ENCODE measurements at regions not wholly inside any gene's neighbourhood (a gene's known extent, or its start where the extent isn't known, plus 50 kb on each side); places are given as distances from the start of the nearest gene placed in this dataset.

GRCh38 chr6:26173836-26174145, 86.6 kb downstream of the HFE start:
- TF ChIP-seq, protein P1, sequence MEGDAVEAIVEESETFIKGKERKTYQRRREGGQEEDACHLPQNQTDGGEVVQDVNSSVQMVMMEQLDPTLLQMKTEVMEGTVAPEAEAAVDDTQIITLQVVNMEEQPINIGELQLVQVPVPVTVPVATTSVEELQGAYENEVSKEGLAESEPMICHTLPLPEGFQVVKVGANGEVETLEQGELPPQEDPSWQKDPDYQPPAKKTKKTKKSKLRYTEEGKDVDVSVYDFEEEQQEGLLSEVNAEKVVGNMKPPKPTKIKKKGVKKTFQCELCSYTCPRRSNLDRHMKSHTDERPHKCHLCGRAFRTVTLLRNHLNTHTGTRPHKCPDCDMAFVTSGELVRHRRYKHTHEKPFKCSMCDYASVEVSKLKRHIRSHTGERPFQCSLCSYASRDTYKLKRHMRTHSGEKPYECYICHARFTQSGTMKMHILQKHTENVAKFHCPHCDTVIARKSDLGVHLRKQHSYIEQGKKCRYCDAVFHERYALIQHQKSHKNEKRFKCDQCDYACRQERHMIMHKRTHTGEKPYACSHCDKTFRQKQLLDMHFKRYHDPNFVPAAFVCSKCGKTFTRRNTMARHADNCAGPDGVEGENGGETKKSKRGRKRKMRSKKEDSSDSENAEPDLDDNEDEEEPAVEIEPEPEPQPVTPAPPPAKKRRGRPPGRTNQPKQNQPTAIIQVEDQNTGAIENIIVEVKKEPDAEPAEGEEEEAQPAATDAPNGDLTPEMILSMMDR (IDR thresholded peaks at IDR 0.05; ENCODE audit: insufficient read depth, low read length): no peak
- no peak overlapping the region for H3K4me3 ChIP-seq (ENCODE audit: low read depth, low read length)
- no peak for DNase-seq (ENCODE audit: low read depth)

- DNase-seq (ENCODE audit: low read depth): no peak
- TF ChIP-seq, protein P1 (IDR thresholded peaks at IDR 0.05; ENCODE audit: insufficient read depth, low read length): no peak
- no peak overlapping the region for H3K4me3 ChIP-seq (ENCODE audit: low read depth, low read length)
Observed at GRCh38 chr6:26175033-26175427, 87.8 kb downstream of the HFE start.

DNA sequence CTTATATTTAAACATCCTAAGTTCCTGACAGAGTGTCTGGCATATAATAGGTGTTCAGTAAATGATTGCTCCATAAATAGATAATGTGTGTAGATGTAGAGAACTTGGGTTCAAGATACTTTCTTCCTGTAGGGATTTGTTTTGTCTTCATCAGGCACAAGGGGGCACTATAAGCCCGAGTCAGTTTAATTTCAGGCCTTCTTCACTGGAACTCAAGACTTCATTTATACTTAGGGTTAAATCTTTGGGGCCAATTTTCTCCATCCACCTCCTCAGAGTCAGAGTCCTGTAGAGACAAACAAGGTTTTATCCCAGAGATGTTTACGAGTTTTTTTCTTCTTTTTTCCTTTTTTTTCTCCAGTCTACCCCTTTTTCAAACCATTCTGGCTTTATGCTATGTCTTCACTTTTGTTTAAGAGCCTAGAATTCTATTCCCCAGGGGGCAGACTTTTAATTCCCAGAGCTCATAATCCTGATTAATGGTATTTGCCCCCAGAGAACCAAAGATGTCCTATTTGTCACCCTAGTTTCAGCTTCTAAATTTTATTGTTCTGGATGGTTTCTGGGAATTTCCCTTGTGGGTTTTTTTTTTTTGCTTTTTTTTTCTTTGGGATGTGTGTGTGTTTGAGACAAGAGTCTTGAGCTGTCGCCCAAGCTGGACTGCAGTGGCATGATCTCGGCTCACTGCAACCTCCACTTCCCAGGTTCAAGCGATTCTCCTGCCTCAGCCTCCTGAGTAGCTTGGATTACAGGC, 88.4 kb downstream of the HFE start:
- no peak overlapping the region for H3K4me3 ChIP-seq (ENCODE audit: low read depth, low read length)
- TF ChIP-seq, protein P1 (IDR thresholded peaks at IDR 0.05; ENCODE audit: insufficient read depth, low read length): peak; percentile 71
- DNase-seq (ENCODE audit: low read depth): peak; percentile 86

DNA sequence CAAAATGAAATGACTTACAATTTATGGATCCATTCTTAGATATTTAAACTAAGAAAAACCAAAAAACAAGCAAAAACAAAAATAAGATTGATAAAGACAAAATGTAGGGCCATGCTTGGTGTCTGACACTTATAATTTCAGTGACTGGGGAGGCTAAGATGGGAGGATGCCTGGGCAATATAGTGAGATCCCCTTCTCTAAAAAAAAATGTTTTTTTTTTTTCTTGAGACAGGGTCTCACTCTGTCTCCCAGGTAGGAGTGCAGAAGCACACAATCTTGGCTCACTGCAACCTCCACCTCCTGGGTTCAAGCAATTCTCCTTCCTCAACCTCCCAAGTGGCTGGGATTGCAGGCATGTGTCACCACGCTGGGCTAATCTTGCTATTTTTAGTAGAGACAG, 92.4 kb downstream of the HFE start:
- TF ChIP-seq, protein P1 (IDR thresholded peaks at IDR 0.05; ENCODE audit: insufficient read depth, low read length): no peak
- DNase-seq (ENCODE audit: low read depth): no peak

DNA sequence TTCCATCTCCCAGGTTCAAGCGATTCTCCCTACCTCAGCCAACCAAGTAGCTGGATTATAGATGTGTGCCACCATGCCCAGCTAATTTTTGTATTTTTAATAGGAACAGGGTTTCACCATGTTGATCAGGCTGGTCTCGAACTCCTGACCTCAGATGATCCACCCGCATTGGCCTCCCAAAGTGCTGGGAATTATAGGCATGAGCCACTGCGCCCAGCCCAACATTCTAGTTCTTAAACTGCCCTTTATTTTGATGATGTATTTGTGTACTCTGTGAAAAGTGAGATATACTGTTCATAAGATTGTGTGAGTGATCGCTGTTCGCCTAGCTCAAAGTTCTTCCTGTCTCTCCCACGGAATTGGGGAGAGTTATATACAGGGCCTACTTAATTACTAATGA, 93.1 kb downstream of the HFE start:
- DNase-seq (ENCODE audit: low read depth): no peak
- TF ChIP-seq, protein P1 (IDR thresholded peaks at IDR 0.05; ENCODE audit: insufficient read depth, low read length): no peak
- no peak overlapping the region for H3K4me3 ChIP-seq (ENCODE audit: low read depth, low read length)

More for the DNA sequence above, 92.4 kb downstream of the HFE start:
- H3K4me3 ChIP-seq (ENCODE audit: low read depth, low read length): no peak overlapping the region

GRCh38 chr6:26183237-26183580, 96.0 kb downstream of the HFE start:
- no peak for DNase-seq (ENCODE audit: low read depth)
- no peak overlapping the region for H3K4me3 ChIP-seq (ENCODE audit: low read depth, low read length)
- TF ChIP-seq, protein P1 (IDR thresholded peaks at IDR 0.05; ENCODE audit: insufficient read depth, low read length): no peak
